GM19099 (cell line): ENCODE measurements at regions not wholly inside any gene's neighbourhood (a gene's known extent, or its start where the extent isn't known, plus 50 kb on each side); places are given as distances from the start of the nearest gene placed in this dataset.

Source experiments
- POLR2A ChIP-seq: IDR thresholded peaks from 3 replicates; pipeline ENCODE4 v1.6.1; 2011; ENCODE audit warnings: low read depth; ENCODE audit not compliant: insufficient read length; ENCODE audit errors: extremely low read depth

- TF ChIP-seq POLR2A, result no peak
Measured at GRCh38 chr13:89282241-89282640, 1611.1 kb downstream of the SLITRK5 start.

DNA sequence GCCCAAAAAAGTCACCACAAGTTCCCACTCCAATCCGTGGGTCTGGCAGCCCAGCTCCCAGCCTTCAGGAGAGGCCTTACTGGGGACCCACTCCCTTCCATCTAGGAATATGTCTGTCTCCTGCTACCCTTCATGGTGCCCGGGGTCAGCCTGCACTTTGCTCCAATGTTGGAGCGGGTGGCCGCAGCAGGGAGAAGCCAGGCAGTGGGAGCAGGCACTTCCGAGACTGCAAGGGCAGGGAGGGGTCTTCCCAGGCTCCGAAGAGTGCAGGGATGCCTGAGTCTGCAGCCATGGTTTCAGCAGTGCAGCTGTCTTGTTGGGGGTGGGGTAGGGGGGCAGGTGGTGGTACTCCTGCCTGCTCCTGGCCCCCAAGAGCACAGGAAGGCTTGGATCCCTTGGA, 1616.2 kb downstream of the SLITRK5 start:
- TF ChIP-seq POLR2A, result no peak

DNA sequence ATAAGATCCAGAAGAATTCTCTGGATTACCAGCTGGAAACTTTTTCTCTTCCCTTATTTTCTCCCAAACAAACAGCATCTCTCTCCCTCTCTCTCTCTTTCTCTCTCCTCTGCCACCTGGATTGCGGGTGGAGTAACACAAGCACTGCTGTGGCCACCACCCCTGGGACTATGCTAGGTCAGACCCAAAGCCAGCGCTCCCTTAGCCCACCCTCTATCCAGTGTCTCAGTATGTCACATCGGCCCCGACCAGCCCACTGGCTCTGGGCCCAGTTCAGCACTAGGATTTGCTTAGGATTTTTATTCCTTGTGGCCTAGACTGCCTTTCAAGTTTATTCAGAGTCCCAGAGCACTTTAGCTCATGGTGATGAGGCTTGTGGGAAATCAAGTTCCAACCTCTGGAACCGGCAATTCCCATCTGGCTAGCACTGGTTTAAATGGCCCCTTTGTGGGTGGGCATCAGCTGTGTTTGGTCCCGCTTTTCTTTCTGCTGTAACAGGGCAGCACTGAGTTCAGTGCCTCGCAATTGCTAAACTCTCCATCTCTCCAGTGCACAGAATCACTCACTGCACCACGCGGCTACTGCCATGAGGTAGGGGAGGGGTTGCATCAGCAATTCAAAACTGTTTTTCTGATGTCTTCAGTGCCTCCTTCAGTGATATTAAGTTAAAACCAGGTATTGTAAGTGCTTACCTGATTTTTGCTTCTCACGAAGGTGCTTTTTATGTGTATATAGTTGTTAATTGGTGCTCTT, 1623.1 kb downstream of the SLITRK5 start:
- TF ChIP-seq POLR2A, result no peak

GRCh38 chr13:89307278-89307677, 1636.1 kb downstream of the SLITRK5 start:
- no peak for TF ChIP-seq POLR2A

DNA sequence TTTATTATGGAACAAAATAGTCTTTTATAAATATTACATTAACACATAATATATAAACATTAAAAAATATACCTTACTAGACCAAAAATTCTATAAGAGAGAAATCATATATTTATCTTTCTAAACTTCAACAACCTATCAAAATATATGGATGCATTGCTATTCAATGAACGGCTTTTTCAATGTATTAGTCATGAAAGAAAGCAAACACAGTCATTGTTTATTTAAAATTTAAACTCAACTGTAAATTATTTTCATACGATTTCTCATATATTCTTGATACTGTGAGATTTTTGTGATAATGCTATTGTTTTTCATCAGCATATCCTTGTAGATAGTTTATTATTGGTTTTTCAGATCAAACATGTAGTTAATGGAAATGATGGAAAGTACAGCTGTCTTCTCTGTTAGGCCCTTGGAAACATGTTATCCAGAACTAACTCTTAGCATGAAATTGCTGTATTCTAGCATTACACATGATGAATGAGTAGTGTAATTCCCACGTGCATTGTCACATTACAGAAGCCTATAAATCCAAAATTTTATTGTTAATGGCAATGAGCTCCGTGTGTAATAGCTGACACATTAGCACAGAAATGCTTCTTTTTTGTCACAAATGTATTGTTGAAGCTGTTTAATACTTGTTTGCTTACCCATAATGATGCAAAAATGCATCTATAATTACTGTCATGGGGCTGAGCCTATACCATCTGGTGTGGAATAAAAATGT, 1639.9 kb downstream of the SLITRK5 start:
- no peak for TF ChIP-seq POLR2A

DNA sequence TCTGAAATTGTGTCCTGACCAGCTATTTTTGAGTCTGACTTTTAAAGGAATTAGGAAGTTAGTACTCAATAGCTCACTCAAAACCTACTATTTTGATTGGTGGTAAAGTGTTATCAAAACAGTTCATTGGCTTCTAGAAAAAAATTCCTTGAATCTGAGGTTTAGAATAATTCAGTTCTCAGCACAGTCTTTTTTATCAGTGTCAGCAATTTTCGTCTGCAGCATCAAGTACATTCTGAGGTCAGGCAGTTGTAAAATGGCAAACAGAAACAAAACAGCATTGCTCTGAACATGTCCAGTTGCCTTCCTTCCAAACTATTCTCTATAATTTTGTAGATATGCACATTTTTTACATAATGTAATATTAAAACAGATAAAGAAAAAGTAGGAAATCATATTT, 1644.1 kb downstream of the SLITRK5 start:
- no peak for TF ChIP-seq POLR2A

DNA sequence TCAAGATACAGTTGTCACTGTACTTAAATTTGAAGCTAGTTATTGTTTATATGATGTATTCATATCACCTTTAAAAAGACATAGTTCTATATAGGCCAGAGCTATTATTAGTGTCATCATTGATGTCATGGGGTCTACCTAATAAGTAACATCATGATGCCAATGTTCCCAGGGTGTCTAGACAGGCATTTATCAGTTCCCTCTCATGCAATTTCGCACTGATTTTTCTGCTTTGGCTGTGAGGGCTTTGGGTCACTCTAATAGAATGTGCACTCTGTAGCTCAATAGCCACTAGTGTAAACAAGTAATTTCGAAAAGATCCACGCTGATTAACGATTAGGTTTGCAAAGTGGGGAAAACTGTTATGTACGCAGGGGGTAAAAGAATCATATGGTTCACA, 1651.3 kb downstream of the SLITRK5 start:
- TF ChIP-seq POLR2A, result no peak

GRCh38 chr13:89324582-89324981, 1653.4 kb downstream of the SLITRK5 start:
- TF ChIP-seq POLR2A, result no peak

- no peak for TF ChIP-seq POLR2A
Measured at GRCh38 chr13:89343165-89343564, 1672.0 kb downstream of the SLITRK5 start.

DNA sequence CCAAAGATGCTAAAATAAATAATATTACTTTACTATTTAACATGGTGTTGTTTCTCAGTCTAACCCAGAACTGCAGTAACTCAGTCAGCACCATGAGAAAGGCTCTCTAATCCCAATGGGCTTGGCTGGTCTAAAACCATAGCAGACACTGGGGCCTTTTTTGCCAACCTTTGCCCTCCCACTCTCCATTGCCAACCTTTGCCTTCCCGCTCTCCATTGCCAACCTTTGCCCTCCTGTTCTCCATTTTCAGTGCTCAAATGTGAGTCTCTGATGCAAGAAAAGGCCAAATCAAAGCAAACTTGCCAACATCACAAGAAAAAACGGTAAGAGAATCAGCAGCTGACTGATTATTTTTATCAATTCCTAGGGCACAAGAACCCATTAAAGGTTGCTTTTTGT, 1681.2 kb downstream of the SLITRK5 start:
- TF ChIP-seq POLR2A, result no peak

- no peak for TF ChIP-seq POLR2A
Measured at GRCh38 chr13:89361909-89362308, 1690.7 kb downstream of the SLITRK5 start.

GRCh38 chr13:89363144-89363543, 1692.0 kb downstream of the SLITRK5 start:
- TF ChIP-seq POLR2A, result no peak

GRCh38 chr13:89372193-89372592, 1701.0 kb downstream of the SLITRK5 start:
- no peak for TF ChIP-seq POLR2A

DNA sequence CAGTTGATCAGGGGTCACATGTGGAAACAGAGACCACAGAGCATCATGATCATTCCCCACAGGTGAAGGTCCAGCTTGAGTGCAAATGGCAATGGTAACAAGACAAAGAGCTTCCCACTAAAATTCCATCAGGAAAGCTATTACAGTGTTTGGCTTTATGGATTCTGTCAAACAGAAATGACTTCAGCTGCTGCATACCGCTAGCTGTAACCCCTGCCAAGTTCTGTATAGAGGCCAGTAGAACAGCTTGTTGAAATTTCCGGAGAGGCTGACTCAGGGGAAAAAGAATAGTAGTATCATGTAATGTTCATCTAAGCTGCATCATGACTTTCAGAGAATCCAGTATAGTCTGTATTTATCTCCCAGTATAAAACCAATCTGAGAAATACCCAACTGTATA, 1704.7 kb downstream of the SLITRK5 start:
- TF ChIP-seq POLR2A, result no peak

- TF ChIP-seq POLR2A, result no peak
Measured at GRCh38 chr13:89380101-89380500, 1708.9 kb downstream of the SLITRK5 start.

- no peak for TF ChIP-seq POLR2A
Measured at GRCh38 chr13:89382981-89383380, 1711.8 kb downstream of the SLITRK5 start.
